GM18517 (cell line): ENCODE measurements at regions not wholly inside any gene's neighbourhood (a gene's known extent, or its start where the extent isn't known, plus 50 kb on each side); places are given as distances from the start of the nearest gene placed in this dataset.
"Not testable (repeated sequence)": the region's sequence is repeated elsewhere in the genome, so short reads cannot be mapped to it uniquely, and the experiment has no call there.

ENCODE experiments used
- ATAC-seq: cut with Tn5 transposase; IDR thresholded peaks from one replicate; pipeline ENCODE4 v1.9.1; 2021; ENCODE audit warnings: mild to moderate bottlenecking, moderate library complexity; ENCODE audit not compliant: unreplicated experiment

GRCh38 chr10:84626397-84627087, 298.2 kb downstream of the CCSER2 start:
- ATAC-seq = no peak

GRCh38 chr10:84632866-84633265, 304.5 kb downstream of the CCSER2 start:
- ATAC-seq = no peak

- no peak for ATAC-seq
These were observed 306.2 kb downstream of the CCSER2 start for GRCh38 chr10:84634636-84635035.

- ATAC-seq = not testable (repeated sequence)
These were observed 322.2 kb downstream of the CCSER2 start for GRCh38 chr10:84650628-84651027.

- no peak for ATAC-seq
These were observed 326.3 kb downstream of the CCSER2 start for GRCh38 chr10:84654671-84655070.

- no peak for ATAC-seq
These were observed 330.6 kb downstream of the CCSER2 start for GRCh38 chr10:84659027-84659426.

- no peak for ATAC-seq
These were observed 331.4 kb downstream of the CCSER2 start for GRCh38 chr10:84659497-84660439.

GRCh38 chr10:84660450-84661159, 332.2 kb downstream of the CCSER2 start:
- no peak for ATAC-seq

GRCh38 chr10:84665211-84665610, 336.8 kb downstream of the CCSER2 start:
- no peak for ATAC-seq

GRCh38 chr10:84665883-84666463, 337.6 kb downstream of the CCSER2 start:
- no peak for ATAC-seq

- ATAC-seq = no peak
These were observed 339.9 kb downstream of the CCSER2 start for GRCh38 chr10:84668186-84668763.

- ATAC-seq = no peak
These were observed 346.7 kb downstream of the CCSER2 start for GRCh38 chr10:84675060-84675459.

GRCh38 chr10:84676536-84676935, 348.1 kb downstream of the CCSER2 start:
- no peak for ATAC-seq

- no peak for ATAC-seq
These were observed 353.4 kb downstream of the CCSER2 start for GRCh38 chr10:84681781-84682180.

GRCh38 chr10:84683550-84683949, 355.2 kb downstream of the CCSER2 start:
- no peak for ATAC-seq

- ATAC-seq = no peak
These were observed 355.8 kb downstream of the CCSER2 start for GRCh38 chr10:84683980-84684740.

GRCh38 chr10:84685047-84685660, 356.8 kb downstream of the CCSER2 start:
- ATAC-seq = no peak

GRCh38 chr10:84693006-84693405, 364.6 kb downstream of the CCSER2 start:
- no peak for ATAC-seq

GRCh38 chr10:84695902-84696301, 367.5 kb downstream of the CCSER2 start:
- ATAC-seq = no peak
